ENCODE measurements at regions not wholly inside any gene's neighbourhood (a gene's known extent, or its start where the extent isn't known, plus 50 kb on each side); places are given as distances from the start of the nearest gene placed in this dataset.

DNA sequence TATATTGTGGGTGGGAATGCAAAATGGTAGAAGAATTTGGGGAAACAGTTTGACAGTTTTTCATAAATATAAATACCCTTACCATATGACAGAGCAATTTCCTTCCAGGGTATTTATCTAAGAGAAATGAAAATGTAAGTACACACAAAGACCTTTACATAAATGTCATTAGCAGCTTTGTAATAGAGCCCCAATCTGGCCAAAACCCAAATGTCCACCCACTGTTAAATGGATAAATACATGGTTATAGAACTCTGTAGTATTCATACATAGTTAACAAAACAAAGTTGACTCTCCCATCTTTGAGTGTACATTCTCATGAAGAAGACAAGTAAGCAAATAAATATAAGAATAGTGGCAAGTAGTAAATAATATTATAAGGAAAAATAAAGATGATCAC, 514.8 kb upstream of the NOX3 start:
- no peak for DNase-seq

DNA sequence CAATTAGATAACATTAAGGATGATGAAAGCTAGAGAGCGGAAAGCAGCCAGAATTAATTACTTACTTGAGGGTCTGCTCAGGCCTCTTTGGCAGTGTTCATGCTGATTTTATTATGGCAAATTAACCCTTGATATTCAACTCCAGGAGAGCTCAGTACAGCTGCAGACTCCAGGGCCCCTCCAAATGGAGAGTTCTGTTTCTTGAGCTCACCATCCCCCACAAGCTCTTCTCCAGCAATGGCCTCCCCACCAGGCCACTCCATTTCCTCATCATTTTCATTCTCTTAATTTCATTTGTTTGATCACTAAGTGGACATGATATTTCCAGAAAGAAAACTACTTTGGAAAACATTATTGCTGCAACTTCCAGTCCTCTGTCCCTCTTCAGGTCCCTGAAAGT, 513.3 kb upstream of the NOX3 start:
- no peak for DNase-seq

DNA sequence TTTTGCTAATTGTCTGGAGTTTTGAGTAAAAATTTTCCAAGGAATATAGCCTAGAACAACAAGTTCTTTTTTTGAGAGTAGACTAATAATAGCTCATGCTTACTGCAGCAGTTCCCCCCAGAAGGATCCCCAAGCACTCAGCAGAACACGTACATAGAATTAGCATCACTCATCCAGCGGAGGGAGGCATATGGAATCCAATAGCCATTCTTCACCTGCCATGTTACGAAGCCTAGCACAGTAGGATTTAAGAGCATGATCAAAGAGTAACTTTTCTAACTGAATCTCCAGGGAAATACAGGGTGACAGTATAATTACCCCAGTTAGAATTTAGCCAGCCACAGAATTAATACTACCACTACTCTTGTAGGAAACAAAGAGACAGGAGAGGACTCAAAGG, 511.7 kb upstream of the NOX3 start:
- no peak for DNase-seq

DNA sequence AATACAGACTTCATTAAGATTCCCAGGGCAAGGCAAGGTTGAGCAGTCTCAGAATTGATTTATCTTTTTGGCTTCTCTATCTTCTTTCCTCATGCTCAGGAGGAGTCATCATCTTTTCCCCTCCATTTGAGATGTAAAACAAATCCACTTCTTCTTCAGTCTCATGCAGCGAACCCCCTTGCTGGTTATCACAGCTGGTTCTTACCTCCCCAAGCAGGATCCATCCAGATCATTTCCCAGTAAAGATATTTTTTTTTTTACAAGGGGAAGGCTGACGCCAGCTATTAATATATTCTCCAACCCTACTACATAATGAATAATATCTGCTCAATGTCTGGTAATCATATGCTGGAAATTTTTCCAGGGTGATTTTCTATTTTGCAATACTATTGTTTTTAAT, 508.9 kb upstream of the NOX3 start:
- no peak for DNase-seq

DNA sequence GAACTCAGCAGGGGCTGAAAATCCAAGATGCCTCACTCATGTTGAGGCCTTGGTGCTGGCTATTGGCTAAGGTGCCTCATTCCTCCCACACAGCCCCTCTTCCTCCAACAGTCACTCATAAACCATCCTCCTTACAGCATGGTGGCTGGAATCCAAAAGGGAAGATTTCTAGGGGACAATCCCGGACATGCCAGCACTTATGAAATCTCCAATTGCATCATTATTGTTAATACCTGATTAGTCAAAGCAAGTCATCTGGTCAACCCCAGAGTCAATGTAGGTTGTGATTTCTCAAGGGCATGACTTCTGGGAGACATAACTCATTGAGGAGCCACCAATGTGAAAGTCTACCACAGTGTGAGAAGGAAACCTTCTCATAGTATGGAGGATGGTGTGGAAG, 506.6 kb upstream of the NOX3 start:
- DNase-seq = no peak

DNA sequence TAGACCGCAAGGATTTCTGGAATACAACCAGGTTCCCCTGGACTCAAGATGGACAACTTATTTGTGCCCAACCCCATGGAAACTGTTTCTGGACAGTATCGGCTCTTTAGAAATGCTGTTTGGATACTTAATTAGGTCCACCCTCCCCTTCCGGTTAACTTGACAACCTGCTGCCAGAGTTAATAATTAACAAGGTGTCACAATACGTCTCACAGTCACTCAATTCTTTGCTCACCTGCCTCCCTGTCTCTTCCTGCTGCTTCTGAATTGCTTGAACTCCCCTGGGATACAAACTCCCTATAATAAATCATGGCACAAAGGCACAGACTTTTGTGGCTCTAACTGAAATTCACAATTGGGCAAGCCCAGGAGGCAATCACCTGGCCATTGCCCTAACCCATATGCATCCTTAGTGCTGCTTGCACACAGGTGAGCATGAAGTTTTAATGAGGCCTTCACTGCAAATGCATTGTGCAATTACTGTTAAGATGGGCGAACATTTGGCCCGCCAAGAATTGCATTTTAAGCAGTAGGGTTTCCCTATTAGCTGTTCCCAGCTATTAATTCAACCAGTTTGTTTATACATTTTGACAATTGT, 504.4 kb upstream of the NOX3 start:
- DNase-seq = no peak

DNA sequence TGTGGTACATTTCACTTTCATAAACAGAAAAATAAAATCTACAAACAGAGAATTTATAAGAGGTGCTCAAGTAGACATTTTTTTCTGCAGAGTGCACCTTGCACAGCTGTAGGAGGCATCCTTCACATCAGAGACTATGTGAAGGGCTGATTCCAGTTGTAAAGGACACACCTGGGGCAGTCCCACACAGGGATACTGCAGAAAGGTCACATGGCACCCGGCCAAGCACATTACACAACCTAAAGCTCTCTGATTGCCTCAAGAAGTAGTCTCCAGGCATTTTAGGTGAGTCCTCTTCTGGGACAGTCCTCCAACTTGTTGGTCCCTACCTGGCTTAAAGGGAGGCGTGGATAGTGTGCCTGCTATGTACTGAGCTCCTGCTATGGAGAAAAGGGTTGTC, 502.9 kb upstream of the NOX3 start:
- DNase-seq = no peak

DNA sequence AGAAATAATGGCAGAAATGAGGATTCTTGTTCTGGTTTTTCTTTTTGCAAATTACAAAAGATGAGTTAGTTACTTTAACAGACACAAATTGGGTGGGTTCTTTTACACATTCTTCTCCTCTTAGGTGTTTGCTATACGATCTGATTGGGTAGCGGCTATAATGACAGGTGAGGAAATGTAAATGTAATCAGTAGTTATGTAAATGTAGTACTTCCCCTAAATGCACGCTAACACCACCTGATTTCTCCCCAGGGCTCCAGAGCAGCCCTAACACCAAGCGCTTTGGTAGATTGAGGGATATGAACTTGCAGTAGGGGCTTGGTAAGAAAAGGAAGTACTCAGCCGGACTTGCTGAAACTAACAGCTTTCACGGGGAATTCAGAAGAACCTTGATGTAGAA, 499.4 kb upstream of the NOX3 start:
- no peak for DNase-seq

DNA sequence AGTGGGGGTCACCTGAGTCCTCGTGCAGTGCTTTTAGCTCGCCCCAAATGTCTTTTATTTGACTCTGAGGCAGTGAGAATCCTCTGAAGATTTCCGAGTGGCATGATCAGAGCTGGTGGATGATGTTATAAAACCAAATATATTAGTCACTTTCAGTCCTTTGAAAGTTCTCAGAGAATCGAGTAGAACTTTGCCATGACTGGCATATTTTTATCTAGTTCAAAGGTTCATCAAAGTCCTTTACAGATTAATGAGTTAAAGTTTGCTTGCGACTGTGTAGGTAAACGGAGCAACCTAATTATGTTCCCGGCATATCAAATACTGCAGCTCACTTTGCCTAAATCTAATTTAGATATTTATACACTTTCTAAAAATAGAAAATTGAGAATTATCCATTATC, 498.5 kb upstream of the NOX3 start:
- no peak for DNase-seq

DNA sequence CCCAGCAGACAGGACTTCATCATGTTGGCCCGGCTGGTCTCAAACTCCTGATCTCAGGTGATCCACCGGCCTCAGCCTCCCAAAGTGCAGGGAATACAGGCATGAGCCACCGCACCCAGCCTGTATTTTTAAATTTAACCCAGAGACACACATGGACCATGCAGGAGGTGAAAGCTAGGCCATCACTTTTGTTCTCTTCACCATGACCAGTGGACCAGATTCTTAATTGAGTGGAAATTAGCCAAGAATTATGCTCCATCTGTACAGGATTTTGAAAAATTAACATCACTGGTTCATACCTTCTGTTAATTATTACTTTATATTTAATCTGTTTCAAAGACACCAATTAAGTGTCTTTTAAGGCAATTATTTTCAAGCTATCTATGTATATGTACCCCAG, 493.6 kb upstream of the NOX3 start:
- DNase-seq = no peak

DNA sequence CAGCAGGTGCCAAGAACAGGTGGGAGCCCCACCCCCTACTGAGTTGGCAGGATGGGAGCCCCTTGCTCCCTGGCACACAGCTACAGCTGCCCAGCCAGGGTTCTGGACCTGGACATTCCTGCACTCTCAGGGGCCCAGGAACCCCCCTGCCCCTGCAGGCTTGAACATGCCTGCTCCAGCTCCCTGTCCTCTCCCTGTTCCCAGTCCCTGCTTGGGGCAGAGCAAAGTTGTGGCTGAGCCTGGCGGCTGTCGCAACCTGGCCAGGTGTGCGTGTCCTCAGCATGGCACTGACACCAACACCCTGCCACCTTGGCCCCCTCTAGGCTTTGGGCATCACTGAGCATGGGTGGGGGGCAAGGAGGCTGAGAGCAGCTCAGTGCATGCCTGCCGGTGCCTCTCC, 491.2 kb upstream of the NOX3 start:
- no peak for DNase-seq

DNA sequence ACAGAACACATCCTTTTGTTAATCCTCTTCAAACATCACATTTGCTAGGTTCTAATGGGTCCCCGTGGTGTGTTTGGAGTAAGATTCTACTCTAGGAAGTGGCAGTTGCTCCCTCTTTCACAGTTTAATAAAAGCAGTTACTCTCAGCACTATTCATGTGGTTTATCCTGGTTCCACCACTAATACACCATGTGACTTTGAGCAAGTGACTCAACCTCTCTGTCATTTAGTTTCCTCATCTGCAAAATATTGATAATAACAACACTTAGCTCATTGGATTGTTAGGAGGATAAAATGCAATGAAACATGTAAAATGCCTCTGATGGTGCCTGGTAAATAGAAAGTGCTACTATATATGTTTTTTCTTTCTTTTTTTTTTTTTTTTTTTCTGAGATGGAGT, 488.0 kb upstream of the NOX3 start:
- DNase-seq = no peak

DNA sequence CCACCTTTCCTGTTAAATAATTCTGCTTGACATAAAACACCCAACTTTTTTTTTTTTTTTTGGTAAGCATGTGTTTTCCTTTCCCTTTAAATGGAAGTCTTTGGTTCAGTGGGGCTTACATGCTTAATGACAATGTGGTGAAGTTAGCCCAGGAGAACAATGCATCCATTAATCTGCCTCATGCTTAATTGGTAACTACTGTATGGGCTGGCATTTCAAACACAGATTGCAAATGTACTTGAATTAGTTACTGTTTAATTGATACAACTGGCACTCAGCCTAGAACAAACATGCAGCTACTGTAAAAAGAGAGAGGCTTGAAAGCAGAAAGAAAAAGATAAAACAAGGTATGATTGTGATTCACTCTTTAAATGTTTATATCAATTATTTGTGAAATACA, 483.6 kb upstream of the NOX3 start:
- no peak for DNase-seq

DNA sequence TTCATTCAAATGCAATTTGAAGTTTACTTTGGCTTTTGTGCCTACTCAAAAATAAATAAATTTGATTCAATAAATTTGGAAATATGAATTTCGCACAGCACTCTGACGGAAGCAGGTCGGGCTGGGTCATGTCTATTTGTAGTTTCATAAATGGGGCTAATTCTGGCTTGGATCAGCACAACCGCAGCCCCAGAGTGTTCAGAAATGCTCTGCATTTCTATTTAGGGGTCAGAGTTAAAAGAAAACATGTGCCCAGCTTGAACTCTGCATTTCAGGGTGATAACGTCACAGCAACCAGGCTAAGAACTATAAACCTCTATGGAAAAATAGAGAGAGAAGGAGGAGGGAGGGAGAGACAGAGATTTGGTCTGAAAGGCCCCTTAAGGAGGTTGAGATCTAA, 480.9 kb upstream of the NOX3 start:
- no peak for DNase-seq

DNA sequence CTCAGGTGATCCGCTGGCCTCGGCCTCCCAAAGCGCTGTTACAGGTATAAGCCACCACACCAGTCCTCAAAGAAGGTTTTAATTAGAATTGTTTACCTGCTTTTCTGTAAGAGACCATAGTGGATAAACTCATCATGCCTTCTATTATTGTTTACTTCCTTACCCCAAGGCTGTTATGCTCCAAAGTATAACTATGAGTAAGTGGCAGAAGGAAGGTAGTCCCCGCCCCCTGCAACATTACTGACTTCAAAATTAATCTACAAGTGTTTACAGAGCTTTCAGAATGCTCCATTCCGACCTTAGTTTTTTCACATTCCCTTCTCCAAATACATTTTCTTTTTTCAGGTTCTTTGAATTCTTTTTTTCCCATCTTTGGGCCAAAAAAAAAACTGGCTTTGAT, 480.5 kb upstream of the NOX3 start:
- DNase-seq = no peak

DNA sequence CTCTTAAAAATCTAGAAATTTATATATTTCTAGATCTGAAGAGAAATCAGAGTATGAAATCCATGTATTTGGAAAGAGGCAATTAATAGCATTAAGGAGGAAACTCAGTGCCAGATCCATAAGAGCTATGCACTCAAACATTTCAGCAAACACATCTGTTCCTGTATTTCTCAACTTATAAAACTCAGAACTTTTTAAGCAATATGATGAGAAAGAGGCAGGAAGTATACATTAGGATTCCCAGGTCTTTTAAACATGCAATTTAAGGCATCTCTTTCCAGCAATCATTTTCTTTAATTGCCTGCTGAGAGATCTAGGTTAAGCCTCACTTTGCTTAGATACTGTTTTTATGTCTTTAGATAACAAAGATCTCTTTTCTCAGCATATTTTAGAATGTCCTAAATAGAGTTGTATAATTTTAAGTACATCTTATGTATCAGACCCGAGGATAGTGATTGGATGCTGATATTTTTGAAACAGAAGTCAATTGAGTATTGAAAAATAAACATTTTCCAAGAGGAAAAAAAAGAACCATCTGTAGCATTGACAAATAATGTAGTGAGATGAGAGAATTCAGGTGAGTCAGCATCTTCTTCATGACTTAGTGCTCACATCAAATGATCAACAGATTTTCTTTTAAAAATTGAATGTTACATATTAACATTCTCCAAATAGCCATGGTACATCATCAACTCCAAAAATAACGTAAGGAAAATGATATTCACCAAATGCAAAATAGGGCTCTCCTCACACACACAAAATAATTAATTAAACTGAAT, 461.4 kb upstream of the NOX3 start:
- no peak for DNase-seq

DNA sequence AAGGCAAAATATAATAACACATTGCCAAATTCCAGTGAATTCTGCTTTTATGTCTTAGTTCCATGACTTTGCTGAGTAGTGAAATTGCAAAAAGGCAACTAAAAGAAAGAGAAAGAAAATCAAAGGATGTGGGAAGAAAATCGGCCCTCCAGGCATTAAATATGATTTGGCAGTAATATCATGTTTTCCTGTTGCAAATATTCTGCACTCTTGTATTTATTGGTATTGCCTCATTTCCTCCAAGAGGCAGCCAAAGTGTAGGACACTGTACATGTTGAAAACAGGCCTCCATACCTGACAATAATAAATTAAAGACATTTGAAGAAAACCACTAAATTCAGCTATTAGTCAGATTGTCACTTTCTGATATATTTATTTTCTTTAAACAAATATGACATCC, 460.0 kb upstream of the NOX3 start:
- DNase-seq = no peak

DNA sequence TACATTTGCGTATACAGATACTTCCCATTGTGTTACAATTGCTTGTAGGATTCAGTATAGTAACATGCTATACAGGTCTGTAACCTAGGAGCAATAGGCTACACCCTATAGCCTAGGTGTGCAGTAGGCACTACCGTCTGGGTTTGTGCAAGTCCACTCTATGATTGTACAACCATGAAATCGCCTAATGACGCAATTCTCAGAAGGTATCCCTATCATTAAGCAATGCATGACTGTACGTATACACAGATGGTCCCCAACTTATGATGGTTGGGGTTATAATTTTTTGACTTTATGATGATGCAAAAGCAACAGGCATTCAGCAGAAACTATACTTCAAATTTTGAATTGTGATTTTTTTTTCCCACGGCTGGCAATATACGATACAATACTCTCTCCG, 458.2 kb upstream of the NOX3 start:
- DNase-seq = no peak

DNA sequence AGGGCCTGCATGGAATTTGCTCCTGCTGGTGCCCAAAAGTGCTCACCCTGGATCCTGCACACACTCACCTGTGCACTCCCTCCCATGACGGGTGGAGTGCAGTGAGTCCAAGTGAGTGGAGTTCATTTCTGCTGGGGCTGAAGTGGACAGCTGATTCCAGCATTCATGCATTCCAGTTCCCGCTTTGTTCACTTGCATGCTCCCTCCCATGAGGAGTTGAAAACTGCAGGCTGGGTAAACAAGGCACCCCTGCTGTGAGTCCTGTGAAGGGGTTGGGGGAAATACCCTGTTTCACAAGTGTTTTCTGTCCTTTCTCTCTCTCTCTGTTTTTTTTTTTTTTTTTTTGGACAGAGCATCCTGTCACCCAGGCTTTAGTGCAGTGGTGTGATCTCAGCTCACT, 454.1 kb upstream of the NOX3 start:
- no peak for DNase-seq

DNA sequence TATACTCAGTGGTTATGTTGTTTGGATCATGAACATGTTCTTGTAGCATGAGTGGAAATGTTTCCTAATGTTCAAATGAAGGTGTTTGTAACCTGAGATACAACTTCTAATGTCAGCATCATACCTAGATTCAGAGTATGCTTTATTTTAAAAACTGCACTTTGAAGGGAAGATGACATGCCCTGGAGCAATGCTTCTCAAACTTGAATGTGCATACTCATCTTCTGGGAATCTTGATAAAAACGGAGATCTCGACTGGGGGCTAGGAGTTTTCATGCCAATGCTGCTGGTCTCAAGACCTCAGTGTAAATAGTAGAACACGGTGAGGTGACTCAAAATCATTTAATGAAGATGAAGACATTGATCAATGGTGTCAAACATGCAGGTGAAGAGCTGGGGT, 440.0 kb upstream of the NOX3 start:
- DNase-seq = no peak

DNA sequence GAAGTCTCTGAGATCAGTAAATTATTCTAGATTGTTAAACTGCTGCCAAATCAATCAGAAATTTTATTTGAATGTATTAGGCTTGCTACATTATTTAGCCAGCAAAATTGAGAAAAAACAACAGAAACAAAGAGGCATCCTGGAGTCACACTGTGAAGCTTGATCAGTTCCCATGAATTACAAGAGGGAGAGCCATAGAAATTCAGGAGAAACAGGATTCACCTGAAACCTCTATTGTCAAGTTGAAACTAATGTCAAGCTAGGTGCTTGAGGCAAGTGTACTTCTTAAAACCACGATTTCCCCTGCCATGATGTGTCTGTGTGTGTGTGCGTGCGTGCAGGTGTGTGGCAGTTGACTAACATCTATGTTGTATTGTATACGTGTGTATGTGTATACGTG, 439.1 kb upstream of the NOX3 start:
- no peak for DNase-seq

DNA sequence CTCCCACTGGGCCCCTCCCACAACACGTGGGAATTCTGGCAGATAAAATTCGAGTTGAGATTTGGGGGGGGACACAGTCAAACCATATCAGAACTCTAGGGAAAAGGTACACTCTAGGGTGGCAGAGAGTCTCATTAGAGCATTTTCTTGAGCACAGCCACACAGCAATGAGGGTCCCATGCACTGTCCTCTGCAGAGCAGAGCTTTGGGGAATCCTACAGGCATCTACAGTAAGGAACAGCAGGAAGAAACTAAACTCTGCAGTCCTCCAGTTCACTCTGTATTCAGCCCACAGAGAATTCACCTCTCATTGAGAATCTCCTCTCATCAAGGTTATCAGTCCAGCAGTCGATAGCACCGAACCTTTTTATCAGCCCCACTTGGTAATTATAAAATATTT, 438.6 kb upstream of the NOX3 start:
- DNase-seq = no peak

DNA sequence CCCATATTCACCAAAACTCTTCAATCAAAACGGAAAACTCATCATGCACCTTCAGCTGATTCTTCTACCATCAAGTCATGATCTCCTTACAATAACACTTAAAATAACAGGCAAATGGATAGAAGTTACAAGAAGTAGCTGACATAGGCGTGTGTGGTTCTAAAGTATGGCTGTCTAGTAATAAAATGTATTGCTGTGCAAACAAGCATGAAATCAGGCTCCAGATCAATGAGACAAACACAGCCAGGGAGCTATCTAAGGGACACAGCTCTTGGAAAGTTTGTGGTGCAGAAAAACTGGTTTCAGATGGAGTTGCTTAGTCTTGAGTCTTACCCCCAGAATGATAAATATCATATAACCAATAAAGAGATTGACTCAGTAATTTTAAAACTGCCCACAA, 434.8 kb upstream of the NOX3 start:
- DNase-seq = no peak

DNA sequence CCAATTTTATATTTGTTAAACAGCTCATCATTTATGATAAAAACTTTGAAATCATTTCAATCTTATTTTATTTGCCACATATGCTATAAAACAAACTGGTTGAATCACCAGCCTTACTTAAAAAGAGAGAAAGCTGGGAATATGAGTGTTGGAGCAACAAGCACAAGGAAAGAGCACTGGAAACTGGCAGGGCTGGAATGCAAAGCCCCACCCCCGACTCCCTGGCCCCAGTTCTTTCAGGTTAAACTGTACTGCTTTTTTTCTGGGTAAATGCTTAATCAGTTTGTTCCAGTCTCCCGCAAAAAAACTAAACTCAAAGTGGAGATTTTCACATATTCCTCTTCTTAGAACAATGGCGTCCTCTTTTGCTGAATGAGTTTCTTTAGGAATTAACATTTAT, 433.8 kb upstream of the NOX3 start:
- DNase-seq = no peak

DNA sequence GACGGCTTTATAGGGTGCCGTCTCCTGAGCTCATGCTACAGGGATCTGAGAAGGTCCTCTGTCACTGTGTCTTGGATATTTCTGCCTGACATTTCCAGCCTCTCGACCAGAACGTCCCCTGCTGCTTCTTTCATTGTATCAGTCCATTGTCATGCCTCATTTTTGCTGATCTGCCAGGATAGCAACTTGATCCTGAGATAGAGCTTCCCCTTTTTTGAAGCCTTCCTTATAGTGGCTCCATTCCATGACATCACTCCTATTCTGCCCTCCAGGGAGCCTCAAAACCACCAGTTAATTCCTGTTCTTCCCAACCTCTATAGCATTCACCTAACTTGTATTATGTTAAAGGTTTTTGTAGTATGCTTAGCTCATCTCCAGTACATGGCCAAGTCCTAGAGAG, 431.8 kb upstream of the NOX3 start:
- DNase-seq = no peak
